Ecto neural progenitor cell (in vitro differentiated cells): ENCODE measurements at regions not wholly inside any gene's neighbourhood (a gene's known extent, or its start where the extent isn't known, plus 50 kb on each side); places are given as distances from the start of the nearest gene placed in this dataset.
A peak's percentile ranks its signal among the peaks of the same experiment; 100 is the strongest.
"Not testable (repeated sequence)": the region's sequence is repeated elsewhere in the genome, so short reads cannot be mapped to it uniquely, and the experiment has no call there.

Source experiments
- DNase-seq: peaks from one replicate; pipeline ENCODE4 v3.0.0-alpha.2; 2018; ENCODE audit warnings: low spot score

DNA sequence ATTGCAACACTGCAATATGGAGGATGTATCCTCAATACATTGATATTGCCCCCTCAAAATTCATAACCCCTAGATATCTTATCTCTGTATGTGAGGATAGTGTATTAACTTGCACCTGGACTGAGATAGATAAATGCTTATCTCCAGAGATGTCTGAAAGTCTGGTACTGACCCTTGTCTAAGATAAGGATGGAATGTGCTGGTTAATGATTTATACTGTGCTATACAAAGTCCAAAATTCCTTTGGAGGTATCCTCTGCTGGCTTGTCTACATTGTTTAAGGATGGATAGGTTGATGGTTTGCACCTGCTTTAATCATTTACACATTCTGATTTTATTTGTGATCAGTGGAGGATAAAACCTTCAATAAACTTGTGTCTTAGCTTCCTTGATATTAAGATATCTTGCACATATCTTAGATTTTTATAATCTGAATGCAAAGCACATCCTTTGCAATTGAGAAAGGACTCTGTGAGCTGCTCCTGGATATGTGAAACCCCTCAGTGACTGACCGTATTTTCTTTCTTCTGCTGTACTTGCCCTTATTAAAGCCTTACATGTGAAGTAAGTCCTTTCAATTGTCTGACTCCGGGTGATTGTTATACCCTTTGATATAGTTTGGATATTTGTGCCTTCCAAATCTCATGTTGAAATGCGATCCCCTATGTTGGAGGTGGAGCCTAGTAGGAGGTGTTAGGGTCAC, 430.3 kb upstream of the MAOA start:
- DNase-seq, result no peak

- DNase-seq, result no peak
Observed at GRCh38 chrX:43238461-43238945, 417.6 kb upstream of the MAOA start.

GRCh38 chrX:43239356-43239755, 416.7 kb upstream of the MAOA start:
- DNase-seq, result no peak

DNA sequence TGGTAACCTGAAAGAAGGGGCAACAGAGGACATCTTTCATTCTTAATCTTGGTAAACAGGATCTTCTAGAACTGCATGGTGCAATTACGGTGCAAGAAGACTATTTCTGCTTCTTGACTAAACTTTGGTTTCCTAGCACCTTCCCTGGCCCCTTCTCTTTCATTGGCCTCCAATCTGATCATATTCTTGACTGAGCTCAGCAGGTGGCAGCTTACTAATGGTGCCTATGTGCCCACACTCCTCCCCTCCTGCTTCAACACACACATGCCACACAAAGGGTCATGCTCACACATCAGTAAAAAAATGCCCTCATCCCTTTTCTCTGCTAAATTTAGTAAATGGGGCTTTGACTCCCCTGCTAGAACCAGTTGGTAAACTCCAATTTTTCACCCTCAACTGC, 400.5 kb upstream of the MAOA start:
- DNase-seq, result no peak

GRCh38 chrX:43266487-43266886, 389.6 kb upstream of the MAOA start:
- no peak for DNase-seq

DNA sequence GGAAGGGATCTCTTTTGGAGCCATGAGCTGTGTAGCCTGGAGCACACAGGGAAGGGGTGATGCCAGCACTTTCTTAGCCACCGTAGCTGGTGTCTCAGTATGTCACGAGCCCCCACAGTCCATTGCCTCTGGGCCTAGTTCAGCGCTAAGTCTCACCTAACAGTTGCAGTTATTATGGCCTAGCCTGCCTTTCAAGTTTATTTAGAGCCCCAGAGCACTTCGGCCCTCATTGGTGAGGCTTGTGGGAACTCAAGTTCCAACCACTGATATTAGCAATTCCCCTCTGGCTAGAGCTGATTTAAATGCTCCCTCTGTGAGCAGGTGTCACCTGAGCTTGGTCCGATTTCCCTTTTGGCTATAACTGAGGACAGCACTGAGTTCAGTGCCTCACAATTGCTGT, 388.4 kb upstream of the MAOA start:
- DNase-seq, result no peak

DNA sequence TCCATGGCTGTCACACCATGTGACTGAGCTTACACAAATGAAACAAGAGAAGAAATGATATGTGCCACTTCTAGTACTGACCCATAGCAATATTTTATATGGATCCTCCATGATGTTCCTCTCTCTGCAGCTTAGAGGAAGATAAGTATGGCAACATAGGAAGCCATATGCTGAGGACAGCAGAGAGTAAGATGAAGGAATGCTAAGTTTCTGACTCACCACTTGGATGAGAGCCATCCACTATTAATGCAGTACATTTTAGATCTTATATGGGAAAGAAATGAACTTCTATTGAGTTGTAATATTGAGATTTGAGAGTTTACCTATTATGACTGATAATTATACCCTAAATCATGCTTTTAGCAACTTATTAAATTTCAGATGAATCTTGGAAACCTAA, 386.9 kb upstream of the MAOA start:
- DNase-seq, result no peak

GRCh38 chrX:43277879-43278278, 378.2 kb upstream of the MAOA start:
- DNase-seq, result no peak

GRCh38 chrX:43278440-43278839, 377.7 kb upstream of the MAOA start:
- no peak for DNase-seq

DNA sequence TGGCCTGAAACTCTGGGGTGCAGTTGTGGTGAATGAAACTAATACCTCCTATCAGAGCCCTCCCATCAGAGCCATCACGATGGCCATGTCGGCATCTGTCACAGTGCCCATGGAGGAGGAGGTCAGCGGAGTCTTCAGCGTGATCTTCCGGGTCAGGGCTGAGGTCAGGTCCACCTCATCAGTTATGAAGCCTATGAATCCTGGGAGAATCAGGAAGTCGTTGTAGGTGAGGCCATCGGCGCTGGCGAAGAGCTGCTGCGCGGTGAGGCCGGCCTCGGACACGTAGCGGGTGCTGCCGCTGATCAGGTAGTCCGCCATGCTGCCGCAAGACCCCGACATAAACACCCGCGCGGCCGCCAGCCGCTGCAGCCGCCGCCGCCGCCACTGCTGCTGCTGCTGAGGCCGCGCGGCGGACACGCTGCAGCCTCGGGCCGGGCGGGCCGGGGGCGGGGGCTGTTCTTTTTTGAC, 376.7 kb upstream of the MAOA start:
- no peak for DNase-seq

GRCh38 chrX:43283187-43283586, 372.9 kb upstream of the MAOA start:
- DNase-seq, result no peak

GRCh38 chrX:43311625-43312024, 344.5 kb upstream of the MAOA start:
- DNase-seq, result not testable (repeated sequence)

DNA sequence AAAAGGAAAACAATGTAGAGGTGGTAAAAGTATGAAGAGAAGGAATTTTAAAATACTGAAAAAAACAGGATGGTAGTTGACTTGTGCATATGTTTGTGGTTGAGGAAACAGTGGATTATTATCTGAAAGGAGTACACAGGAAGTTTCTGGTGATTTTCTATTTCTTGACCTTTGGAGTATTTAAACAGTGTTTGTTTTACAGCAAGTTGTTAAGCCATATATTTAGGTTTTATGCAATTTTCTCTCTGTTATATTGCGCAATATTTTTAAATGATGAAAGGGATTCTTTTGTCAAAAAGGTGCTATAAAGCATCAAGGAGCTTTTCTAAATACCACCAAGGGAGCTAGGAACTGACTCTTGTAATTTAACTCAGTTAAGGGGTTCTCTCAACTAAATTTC, 343.1 kb upstream of the MAOA start:
- no peak for DNase-seq

DNA sequence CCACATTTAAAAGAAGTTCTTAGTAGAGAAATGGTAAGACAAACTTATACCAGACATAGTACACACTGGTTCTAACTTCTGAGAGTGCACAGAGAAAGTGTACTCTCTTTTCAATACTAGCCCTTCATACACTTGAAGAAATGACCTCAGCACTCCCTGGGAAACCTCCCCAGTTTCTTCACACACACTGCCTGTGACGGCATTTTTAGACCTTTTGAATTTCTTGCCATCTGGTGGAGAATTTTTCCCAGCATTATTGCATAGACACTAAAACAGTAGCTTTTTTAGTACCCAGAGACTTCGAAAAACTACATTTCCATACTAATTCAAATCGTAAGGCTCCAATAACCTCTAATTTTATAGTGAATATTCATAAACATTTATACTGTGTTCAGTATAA, 341.6 kb upstream of the MAOA start:
- DNase-seq, result no peak

DNA sequence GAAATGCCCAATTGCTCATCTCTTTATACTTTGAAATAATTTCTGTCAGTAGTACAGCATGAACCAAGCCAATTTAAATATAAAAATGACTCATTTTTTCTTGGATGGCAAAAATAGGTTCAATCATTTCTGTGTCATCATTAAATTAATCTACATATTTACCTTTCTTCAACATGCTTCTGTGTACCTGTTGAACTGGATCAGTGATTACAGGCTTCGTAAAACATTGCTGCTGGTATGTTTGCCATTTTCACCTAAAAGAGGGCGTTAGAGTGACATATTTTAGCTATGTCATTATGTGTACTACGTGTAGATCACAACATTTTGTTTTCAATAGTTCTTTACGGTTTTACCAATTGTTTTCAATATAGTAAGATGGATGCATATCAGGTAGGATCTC, 340.5 kb upstream of the MAOA start:
- no peak for DNase-seq

DNA sequence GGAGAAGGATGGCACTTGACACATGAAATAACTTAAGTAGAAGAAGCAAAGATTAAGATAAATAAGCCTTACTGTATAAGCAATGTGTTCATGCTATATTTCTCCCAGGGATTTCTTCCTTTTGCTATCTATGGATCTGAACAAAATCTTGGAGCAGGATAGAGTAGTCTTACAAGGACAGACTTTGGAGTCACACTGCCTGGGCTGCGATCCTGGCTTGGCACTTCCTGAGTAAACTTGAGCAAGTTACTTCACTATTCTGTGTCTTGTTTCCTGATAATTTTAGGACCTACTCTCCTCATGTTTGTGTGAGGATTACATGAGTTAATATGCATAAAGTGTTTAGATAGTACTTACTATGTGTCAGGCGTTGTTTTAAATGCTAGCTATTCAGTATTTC, 340.0 kb upstream of the MAOA start:
- DNase-seq, result no peak

DNA sequence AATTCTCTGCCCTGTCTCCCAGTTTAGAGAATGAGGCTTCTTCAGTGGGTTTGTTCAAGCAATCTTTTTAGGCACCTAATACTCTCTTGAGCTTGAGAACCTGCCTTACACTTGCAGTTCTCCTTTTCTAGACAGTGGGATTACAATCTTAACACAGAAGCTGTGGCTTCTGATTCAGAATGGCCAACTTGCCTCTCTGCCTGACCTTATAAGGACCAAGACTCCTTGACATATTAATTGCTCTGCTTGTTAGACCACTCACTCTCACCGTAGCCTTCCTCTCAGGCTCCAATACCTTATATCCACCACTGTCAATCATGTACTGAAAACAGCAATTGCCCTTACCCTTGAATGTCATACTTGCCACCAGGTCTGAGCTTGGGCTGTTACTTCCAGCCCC, 338.7 kb upstream of the MAOA start:
- DNase-seq, result no peak

GRCh38 chrX:43328358-43328946, 327.6 kb upstream of the MAOA start:
- DNase-seq, result no peak

DNA sequence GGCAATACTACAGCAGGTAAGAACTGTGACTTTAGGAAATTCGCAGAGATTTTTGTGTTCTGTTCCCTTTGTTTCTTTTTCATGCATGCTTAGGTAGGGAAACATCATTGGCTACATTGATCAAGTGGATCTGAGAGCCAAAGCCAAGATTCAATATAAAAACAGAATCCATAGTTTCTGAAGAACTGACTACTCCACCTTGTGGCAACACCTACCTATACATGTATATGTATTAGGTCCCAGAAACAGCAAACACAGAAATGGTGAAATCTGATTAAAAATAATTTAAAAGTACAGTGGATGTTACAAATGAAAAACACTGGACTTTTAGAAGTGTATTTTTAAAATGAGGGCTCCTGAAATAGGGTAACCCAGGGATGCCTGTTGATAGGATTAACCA, 322.6 kb upstream of the MAOA start:
- DNase-seq, result no peak

GRCh38 chrX:43345166-43345565, 310.9 kb upstream of the MAOA start:
- DNase-seq, result no peak

DNA sequence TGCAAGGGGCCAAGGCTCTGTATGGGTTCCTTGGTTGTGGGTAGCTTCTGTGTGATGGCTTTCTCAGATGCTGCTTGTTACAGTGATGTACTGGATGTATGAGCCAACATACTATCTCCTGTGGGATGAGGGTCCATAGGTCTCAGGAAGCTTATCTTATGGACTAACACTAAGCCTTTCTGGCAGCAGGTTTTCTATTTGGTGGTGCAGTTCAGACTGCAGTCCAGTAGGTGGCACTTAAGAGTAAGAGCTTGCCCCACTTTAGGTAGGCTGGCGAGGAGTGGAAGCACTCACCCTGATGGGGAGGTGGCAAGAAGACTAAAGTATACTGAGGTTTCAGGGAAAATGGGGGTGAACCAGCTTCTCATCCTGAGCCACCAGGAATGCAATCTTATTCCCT, 306.7 kb upstream of the MAOA start:
- DNase-seq, result peak; percentile 58

GRCh38 chrX:43350935-43351334, 305.2 kb upstream of the MAOA start:
- no peak for DNase-seq

DNA sequence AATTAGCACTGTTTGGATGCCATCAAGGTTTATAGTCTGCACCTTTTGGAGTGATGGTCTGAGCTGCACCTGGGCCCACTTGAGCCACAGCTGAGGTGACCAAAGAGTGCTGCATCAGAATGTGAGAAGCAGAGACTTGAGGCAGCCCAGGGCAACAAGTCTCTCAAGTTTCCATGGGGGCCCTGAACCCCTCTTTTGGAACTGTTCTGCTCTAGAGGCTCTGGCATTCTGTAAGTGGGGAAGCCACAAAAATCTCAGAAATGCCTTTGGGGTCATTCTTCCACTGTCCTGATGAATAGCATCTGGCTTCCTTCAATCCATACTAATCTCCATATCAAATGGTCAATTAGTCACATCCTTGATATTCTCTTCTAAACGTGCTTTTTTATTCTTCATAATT, 298.4 kb upstream of the MAOA start:
- no peak for DNase-seq

DNA sequence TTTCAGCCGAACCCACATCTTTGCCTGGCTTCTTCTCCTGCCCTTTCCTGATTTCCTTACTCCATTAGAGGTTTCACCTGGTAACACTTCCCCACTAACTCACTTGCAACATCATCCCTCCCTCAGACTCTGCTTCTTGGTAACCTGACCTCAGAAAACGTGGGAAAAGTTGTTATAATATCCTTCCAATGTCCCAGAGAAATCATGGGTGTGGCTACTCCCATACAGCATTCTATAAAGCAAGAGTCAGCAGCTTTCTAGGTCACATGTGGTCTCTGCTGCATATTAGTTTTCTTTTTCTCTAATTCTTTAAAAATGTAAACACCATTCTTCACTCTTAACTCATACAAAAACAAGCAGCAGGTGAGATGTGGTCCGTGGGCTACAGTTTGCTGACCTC, 283.1 kb upstream of the MAOA start:
- no peak for DNase-seq
